Fibroblast of lung (primary cell): ENCODE measurements at regions not wholly inside any gene's neighbourhood (a gene's known extent, or its start where the extent isn't known, plus 50 kb on each side); places are given as distances from the start of the nearest gene placed in this dataset.
A peak's percentile ranks its signal among the peaks of the same experiment; 100 is the strongest.

Experiments
- DNase-seq, 2 donors: peaks; one replicate each; pipeline versions ENCODE4 v3.0.0 to v3.0.0-alpha.2; 2010; ENCODE audit warnings: low read depth in 2 of 2
- H2AFZ ChIP-seq: 2 replicates; pipeline ENCODE4 v1.5.1; 2012; ENCODE audit warnings: low read length, control low read depth, inconsistent platforms
- H3K27ac ChIP-seq: 2 replicates; pipeline ENCODE4 v1.5.1; 2011; ENCODE audit warnings: low read length, control low read depth; ENCODE audit not compliant: insufficient read depth
- H3K27me3 ChIP-seq: 2 replicates; pipeline ENCODE4 v1.5.1; 2011; ENCODE audit warnings: mild to moderate bottlenecking, low read length; ENCODE audit not compliant: control insufficient read depth, insufficient read depth
- H3K36me3 ChIP-seq: 2 replicates; pipeline ENCODE4 v1.5.1; 2011; ENCODE audit warnings: low read length; ENCODE audit not compliant: control insufficient read depth, insufficient read depth
- H3K4me1 ChIP-seq: 2 replicates; pipeline ENCODE4 v1.5.1; 2011; ENCODE audit warnings: low read length; ENCODE audit not compliant: control insufficient read depth, insufficient read depth; ENCODE audit errors: extremely low read depth
- H3K4me2 ChIP-seq: 2 replicates; pipeline ENCODE4 v1.5.1; 2011; ENCODE audit warnings: low read length, control low read depth; ENCODE audit not compliant: insufficient read depth; ENCODE audit errors: extremely low read depth
- H3K4me3 ChIP-seq, 4 experiments: fragments of 200-600 bp in 1 of 4; sonication (generic) in 1 of 4; replicated peaks in 1 of 4; 2 replicates each; pipeline ENCODE4 v1.5.1; 2011 to 2016; ENCODE audit warnings: low read length in 4 of 4, low read depth in 3 of 4, mild to moderate bottlenecking in 3 of 4, control low read depth in 2 of 4, inconsistent platforms in 1 of 4, mixed read lengths in 1 of 4; ENCODE audit not compliant: insufficient read depth in 1 of 4; ENCODE audit errors: control extremely low read depth in 1 of 4
- H3K79me2 ChIP-seq: 2 replicates; pipeline ENCODE4 v1.5.1; 2012; ENCODE audit warnings: mild to moderate bottlenecking, low read length, inconsistent platforms; ENCODE audit not compliant: control insufficient read depth, insufficient read depth
- H3K9ac ChIP-seq: 2 replicates; pipeline ENCODE4 v1.5.1; 2011; ENCODE audit warnings: mild to moderate bottlenecking, low read length, control low read depth; ENCODE audit not compliant: insufficient read depth
- H3K9me3 ChIP-seq: 2 replicates; pipeline ENCODE4 v1.5.1; 2012; ENCODE audit warnings: low read depth, low read length; ENCODE audit not compliant: control insufficient read depth, insufficient read depth
- H4K20me1 ChIP-seq: 2 replicates; pipeline ENCODE4 v1.5.1; 2011; ENCODE audit warnings: low read length; ENCODE audit not compliant: control insufficient read depth, insufficient read depth; ENCODE audit errors: extremely low read depth
- EZH2 ChIP-seq: IDR thresholded peaks from 2 replicates; pipeline ENCODE4 v1.5.1; 2012; ENCODE audit warnings: low read length, control low read depth, mild to moderate bottlenecking; ENCODE audit errors: missing control alignments
- TF ChIP-seq, protein P1 (sequence below), 2 donors: IDR thresholded peaks in 1 of 2; conservative IDR thresholded peaks in 1 of 2; 1 replicate in 1 of 2; 2 replicates in 1 of 2; pipeline ENCODE4 v1.5.1; 2011 to 2012; ENCODE audit warnings: low read length in 2 of 2, control low read depth in 1 of 2, inconsistent platforms in 1 of 2, low read depth in 1 of 2, mild to moderate bottlenecking in 1 of 2

DNA sequence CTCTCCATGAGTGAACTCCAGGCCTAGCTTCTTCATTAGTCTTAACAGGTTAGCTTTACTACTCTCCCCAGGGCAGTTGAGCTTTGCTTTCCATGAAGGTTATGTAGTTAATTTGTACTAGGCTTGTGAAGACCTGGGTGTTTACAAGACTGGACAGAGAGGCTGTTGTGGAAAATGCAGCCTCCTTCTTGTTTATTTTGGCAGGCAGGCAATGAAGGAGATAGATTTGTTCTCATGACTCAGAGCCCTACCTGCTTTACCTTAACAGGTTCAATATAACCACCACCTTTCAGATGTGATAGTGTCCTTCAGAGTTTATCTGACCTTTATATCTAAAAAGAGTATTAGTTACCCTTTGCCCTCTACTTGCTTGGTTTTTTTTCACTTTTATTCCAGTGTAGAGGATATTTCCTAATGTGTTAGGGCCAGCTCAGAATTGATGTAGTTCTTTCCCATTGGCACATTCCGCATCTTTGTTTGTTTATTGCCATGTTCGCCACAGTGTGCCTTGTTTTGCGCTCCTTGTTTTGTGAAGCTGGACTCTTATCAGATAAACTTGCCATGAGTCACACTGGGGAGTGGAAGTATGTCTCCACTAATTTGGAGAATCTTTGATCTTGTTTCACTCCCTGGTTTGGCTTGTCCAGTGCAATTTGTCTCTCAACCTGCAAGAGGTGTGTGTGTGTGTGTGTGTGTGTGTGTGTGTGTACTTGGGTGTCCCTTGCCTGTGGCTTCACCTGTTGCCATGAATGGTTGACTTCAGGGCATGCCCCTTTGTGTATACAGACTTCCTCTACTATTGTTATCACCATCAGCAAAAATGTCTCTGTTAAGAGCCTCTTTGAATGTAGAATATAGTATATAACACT is 87.4 kb upstream of the MACF1 start:
- Histone ChIP-seq H3K9me3 (no peaks in the 10 kb centered on the region), H3K4me1 (peaks cover 12% of the 10 kb centered on the region), H3K79me2 (peaks cover 92% of the 10 kb centered on the region), H3K9ac (no peak overlapping the region), H3K27ac (no peak overlapping the region), H4K20me1 (peaks cover 4% of the 10 kb centered on the region), H3K4me2 (no peak overlapping the region), H2AFZ (no peak overlapping the region), H3K36me3 (no peaks in the 10 kb centered on the region), H3K27me3 (no peaks in the 10 kb centered on the region), H3K4me3 (no peak overlapping the region)
- TF ChIP-seq, protein P1, sequence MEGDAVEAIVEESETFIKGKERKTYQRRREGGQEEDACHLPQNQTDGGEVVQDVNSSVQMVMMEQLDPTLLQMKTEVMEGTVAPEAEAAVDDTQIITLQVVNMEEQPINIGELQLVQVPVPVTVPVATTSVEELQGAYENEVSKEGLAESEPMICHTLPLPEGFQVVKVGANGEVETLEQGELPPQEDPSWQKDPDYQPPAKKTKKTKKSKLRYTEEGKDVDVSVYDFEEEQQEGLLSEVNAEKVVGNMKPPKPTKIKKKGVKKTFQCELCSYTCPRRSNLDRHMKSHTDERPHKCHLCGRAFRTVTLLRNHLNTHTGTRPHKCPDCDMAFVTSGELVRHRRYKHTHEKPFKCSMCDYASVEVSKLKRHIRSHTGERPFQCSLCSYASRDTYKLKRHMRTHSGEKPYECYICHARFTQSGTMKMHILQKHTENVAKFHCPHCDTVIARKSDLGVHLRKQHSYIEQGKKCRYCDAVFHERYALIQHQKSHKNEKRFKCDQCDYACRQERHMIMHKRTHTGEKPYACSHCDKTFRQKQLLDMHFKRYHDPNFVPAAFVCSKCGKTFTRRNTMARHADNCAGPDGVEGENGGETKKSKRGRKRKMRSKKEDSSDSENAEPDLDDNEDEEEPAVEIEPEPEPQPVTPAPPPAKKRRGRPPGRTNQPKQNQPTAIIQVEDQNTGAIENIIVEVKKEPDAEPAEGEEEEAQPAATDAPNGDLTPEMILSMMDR (conservative IDR thresholded peaks at IDR 0.05 in 1 of 2, IDR thresholded peaks at IDR 0.05 in 1 of 2; ENCODE audit: low read depth in 1 of 2, low read length in 2 of 2) = no peak
- TF ChIP-seq EZH2 = no peak
- peak; percentile 15 to 77 for DNase-seq

- Histone ChIP-seq H3K36me3 (no peaks in the 10 kb centered on the region), H3K9ac (no peak overlapping the region), H4K20me1 (peaks cover 4% of the 10 kb centered on the region), H2AFZ (no peak overlapping the region), H3K79me2 (peaks cover 87% of the 10 kb centered on the region), H3K27me3 (no peaks in the 10 kb centered on the region), H3K4me3 (no peak overlapping the region), H3K27ac (no peak overlapping the region), H3K9me3 (no peaks in the 10 kb centered on the region), H3K4me2 (no peak overlapping the region), H3K4me1 (peaks cover 12% of the 10 kb centered on the region)
- no peak for TF ChIP-seq EZH2
- TF ChIP-seq, protein P1 (conservative IDR thresholded peaks at IDR 0.05 in 1 of 2, IDR thresholded peaks at IDR 0.05 in 1 of 2; ENCODE audit: low read depth in 1 of 2, low read length in 2 of 2) = no peak
- DNase-seq = no peak
These were observed 86.5 kb upstream of the MACF1 start for GRCh38 chr1:39117899-39118450.

DNA sequence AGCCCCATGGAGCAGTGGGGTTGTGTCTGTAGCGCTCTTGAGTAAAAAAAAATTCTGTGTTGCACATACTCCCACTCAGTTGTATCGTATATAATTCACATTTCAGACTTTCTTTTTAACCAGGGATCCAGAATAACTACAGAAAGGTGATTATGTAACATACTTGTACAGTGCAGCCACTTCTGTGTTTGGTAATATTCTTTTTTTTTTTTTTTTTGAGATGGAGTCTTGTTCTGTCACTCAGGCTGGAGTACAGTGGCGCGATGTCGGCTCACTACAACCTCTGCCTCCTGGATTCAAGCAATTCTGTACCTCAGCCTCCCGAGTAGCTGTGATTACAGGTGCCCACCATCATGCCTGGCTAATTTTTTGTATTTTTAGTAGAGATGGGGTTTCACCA is 82.4 kb upstream of the MACF1 start:
- H3K9me3 ChIP-seq = no peaks in the 10 kb centered on the region
- H3K27ac ChIP-seq = no peak overlapping the region
- H2AFZ ChIP-seq = no peak overlapping the region
- peaks cover 63% of the 10 kb centered on the region for H3K79me2 ChIP-seq
- no peak overlapping the region for H3K9ac ChIP-seq
- no peaks in the 10 kb centered on the region for H3K36me3 ChIP-seq
- no peak overlapping the region for H3K4me2 ChIP-seq
- no peak for TF ChIP-seq EZH2
- TF ChIP-seq, protein P1 (conservative IDR thresholded peaks at IDR 0.05 in 1 of 2, IDR thresholded peaks at IDR 0.05 in 1 of 2; ENCODE audit: low read depth in 1 of 2, low read length in 2 of 2) = no peak
- H3K4me3 ChIP-seq = no peak overlapping the region
- no peaks in the 10 kb centered on the region for H3K27me3 ChIP-seq
- H4K20me1 ChIP-seq = peaks cover 4% of the 10 kb centered on the region
- no peak for DNase-seq
- no peaks in the 10 kb centered on the region for H3K4me1 ChIP-seq
